ENCODE measurements at regions not wholly inside any gene's neighbourhood (a gene's known extent, or its start where the extent isn't known, plus 50 kb on each side); places are given as distances from the start of the nearest gene placed in this dataset.
"Not testable (repeated sequence)": the region's sequence is repeated elsewhere in the genome, so short reads cannot be mapped to it uniquely, and the experiment has no call there.

DNA sequence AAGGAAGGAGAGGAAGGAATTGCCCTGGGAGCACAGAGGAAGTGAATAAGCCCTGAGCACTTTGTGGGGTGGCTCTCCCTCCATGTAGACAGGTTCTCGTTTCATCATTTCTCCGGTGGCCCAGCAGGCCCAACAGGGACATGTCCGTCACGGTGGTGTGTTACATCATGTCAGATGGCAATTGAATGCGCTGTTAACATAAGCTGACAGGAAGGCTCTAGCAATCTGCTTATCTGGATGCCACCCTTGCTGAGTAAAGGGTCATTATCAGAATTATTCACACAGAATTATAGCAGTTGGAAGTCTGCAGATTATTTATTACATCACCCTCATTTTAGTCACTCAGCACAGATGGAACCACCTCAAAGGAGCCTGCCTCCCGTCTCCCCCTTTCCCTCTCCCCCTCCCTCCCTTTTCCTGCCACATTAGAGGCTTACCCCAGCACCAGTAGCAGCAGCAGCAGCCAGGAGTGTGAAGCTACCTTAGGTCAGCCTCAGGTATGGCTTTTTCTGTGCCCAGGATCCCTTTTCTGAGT lies 124.3 kb upstream of the TRIM2 start:
- no peak for DNase-seq

DNA sequence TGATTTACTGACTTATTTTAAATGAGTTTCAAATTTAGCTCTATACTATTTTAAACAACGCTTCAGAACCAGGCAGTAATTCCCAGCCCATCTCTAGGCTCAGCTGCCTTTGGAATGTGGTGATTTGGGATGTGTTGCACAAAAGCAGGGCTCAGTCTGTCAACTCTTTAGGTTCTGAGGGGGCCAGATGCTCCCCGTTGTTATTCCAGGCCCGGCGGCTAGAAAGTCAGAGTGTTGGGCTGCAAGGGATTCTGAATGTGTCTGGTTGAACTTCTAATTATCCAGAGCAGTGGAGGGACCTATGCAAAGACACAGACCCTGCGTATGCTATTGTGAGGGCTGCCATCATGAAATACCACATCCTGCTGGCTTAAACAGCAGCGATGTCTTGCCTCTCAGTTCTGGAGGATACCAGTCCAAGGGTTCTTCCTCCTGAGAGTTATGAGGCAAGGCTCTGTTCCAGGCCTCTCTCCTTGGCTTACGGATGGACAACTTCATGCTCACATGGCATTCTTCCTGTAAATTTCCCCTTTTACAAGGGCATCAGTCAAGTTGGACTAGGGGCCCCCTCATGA lies 123.2 kb upstream of the TRIM2 start:
- DNase-seq: no peak

- no peak for DNase-seq
Measured at GRCh38 chr4:153081693-153082092, 122.5 kb upstream of the TRIM2 start.

- no peak for DNase-seq
Measured at GRCh38 chr4:153082322-153083301, 121.6 kb upstream of the TRIM2 start.

DNA sequence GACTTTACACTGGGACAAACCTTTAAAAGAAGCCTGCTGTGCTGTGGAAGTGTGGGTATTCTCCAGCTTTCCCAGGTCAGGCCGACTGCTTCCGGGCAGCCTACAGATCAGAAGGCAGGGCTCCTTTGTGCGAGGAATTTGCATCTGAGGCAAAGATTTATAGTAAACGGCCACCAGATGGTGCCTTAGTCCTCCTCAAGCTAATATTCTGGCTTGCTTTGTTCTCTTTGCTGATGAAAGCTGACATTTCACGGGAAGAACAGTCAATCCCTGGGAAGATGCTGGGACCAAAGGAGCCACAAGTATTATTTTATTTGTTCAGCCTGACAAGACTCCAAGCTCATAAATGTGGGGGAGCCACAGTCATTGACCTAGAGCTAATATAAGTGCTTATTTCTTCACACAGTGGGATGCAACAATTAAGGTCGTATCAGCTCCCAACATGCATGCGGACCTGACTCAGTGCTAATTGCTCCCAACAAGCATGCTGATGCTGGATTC lies 120.7 kb upstream of the TRIM2 start:
- DNase-seq: peak; percentile 42

DNA sequence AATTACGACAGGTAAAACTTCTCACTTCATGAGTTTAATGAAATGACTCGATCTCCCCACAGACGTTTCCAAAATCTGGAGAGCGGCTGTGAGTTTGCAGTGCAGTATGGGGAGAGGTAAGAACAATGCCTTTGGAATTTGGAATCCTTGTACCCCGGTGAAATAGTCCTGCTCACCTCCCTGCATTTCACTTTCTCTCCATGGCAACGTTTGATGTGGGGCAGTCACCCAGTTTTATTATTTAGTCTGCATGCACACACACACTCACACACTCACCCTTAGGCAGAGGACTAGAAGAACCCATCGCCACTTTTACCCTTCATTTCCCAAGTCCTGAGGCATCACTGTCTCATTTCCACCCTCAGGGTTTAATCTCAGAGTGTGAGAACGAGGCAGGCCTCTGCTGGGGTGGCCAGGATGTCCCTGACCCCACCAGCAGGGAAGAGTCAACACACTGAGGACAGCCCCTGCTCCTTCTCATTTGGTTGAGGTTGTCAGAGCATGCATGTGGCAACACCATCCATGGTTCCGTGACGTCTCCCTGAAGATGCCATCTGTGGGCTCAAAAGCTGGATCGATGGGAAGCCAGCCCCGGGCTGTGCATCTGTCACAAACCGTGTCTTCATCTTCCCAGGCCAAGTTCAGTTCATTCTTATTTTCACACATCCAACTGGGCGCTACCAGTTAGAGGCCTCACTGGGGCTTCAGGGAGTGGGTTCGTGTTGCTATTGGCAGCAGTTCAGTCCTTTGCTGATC lies 119.8 kb upstream of the TRIM2 start:
- no peak for DNase-seq

DNA sequence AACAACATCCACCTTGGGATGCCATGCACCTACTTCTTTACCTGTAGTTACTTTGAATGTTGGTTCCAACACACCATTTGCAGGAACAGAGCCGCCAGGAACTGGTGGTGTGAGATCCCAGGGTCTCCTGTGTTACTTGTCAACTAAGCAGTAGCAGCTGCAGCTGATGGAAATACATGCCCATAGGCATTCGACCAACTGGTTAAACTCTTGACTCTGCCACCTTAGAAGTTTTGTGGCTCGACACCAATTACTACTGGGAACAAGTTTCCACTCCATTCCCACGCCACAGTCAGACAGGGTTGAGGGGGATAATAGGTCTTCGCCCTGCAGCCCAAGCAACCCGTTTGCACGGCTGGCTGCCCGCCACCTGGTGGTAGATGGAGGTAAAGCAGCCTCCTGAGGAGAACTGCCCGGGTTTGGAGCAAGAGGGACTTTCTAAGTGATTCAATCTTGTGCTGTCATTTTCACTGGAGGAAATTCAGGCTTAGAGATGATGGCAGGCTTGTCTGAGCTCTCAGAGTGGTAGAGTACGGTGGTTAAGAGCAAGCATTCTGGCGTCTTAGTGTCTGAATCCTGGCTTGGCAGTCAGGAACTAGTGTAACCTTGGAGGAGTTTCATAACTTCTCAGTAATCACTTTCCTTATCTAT lies 119.1 kb upstream of the TRIM2 start:
- no peak for DNase-seq

DNA sequence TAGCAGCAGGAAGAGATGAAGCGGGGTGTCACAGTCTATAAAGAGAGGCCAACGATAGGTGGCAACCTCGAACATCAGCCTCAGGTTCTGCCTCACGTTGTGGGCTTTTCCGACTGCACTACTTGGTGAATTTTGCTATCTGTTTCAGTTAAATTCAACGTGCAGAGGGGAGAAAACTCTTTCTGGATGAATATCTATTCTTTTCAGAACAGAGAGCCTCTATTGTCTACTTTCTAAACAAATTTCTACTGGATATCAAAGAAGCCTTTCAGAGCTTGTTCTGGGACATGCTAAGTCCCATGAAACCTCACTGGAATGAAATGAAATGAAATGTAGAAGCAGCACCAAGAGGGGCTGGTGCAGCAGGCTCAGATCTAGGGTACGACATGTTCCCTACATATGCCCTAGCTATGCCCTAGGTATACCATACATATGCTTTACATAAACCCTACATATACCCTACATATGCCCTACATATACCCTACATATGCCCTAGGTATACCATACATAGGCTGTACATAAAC lies 116.5 kb upstream of the TRIM2 start:
- DNase-seq: no peak

DNA sequence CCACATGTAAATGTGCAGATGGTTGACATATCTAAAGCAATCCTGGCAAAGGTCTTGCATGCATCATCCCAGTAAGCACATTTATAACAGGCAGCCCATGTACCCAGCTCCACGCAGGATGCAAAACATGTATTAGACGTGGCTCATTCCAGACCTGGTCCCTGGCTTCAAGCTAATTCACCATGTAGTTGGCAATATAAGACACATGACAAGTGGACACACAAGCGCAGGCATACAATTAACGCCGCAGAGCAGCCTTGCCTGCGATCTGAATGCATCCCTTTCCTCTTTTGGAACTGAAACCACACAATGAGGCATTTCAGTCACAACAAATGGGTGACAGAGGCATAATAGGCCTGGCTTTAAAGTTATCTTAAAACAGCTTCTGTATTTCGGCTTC lies 114.5 kb upstream of the TRIM2 start:
- no peak for DNase-seq

DNA sequence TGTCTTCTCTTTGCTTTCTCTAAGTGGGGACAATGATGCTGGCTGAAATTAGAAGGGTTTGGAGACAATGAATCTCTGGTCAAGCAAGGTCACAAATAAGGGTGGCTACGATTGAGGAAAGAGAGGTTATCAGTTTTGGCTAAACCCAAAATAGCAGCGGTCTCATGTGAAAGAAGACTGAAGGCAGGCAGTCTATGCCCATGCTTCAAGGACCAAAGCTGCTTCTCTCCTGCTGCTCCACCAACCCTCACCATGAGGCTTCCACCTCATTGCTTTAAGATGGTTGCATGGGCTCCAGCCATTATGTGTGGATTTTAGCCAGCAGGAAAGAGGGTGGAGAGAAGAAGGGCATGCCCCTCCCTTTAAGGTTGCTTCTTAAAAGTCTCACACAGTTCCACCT lies 114.1 kb upstream of the TRIM2 start:
- no peak for DNase-seq

- DNase-seq: no peak
Measured at GRCh38 chr4:153090670-153091385, 113.4 kb upstream of the TRIM2 start.

GRCh38 chr4:153093396-153093795 lies 110.8 kb upstream of the TRIM2 start:
- no peak for DNase-seq

DNA sequence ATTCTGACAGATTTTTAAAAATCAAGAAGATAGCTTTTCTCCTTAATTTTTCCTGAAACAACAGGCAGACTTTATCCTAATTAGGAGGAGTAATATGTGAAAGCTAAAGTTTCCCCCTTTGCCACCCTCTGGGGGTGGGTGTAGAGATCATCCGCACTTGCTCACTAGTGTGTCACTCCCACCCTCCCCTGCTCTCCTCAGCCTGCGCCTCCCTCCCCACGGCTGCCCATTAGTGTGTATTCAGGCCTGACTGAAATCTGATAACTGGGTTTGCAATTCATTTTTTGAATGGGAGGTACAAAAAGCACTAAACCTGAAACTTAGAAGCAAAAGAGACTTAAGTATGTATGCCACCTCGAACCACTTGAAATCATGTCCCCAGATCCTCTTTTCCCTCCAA lies 110.4 kb upstream of the TRIM2 start:
- DNase-seq: no peak

DNA sequence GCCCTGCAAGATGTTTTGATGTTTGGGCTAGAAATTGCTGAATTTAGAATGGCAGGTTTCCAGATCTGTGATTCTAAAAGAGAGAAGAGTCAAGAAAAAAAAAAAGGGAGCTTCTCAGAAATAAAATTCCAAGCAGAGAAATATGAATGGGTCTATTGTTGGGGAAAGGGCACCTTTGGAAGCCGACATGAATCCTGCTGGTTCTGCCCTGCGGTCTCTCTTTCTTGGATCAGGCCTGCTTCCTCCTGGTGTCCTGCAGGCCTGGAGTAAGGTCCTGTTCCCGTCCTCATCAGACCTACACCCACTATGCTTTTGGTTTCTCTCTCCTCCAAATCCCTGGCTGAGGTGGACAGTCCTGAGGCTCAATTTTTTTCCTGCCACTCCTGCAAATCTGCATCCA lies 109.8 kb upstream of the TRIM2 start:
- no peak for DNase-seq

- no peak for DNase-seq
Measured at GRCh38 chr4:153095448-153096204, 108.6 kb upstream of the TRIM2 start.

- no peak for DNase-seq
Measured at GRCh38 chr4:153096344-153096743, 107.9 kb upstream of the TRIM2 start.

- no peak for DNase-seq
Measured at GRCh38 chr4:153098427-153098826, 105.8 kb upstream of the TRIM2 start.

- no peak for DNase-seq
Measured at GRCh38 chr4:153099391-153100140, 104.7 kb upstream of the TRIM2 start.

- DNase-seq: not testable (repeated sequence)
Measured at GRCh38 chr4:153106736-153107135, 97.5 kb upstream of the TRIM2 start.

DNA sequence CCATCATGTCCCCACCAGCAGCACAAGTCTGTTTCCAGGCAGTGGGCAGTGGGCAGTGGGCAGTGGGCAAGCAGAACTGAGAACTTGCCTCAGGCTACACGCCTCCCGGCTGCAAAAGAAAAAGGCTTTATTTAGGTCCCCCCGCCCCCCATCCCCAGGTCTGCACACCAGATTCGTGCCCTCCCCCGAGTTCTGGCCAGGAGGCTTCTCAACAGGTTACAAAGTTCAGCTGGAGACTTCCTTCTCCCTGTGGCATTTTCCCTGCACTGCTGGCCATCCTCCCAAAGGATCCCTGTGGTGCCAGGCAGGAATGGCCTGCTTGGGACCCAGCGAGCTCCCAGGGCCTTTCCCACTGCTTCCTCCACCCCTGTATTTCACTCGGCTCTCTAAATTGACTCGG lies 97.0 kb upstream of the TRIM2 start:
- DNase-seq: no peak
